Hepatocyte (in vitro differentiated cells): ENCODE measurements at regions not wholly inside any gene's neighbourhood (a gene's known extent, or its start where the extent isn't known, plus 50 kb on each side); places are given as distances from the start of the nearest gene placed in this dataset.

Experiments used
- CTCF ChIP-seq: fragments of 200-600 bp; sonication (generic); IDR thresholded peaks from 2 replicates; pipeline ENCODE4 v1.5.1; 2016; ENCODE audit warnings: antibody characterized with exemption, mild to moderate bottlenecking; ENCODE audit not compliant: poor library complexity
- EZH2phosphoT487 ChIP-seq: fragments of 200-600 bp; sonication (generic); IDR thresholded peaks from one replicate; pipeline ENCODE4 v1.6.1; 2018; ENCODE audit warnings: antibody characterized with exemption, mild to moderate bottlenecking, low read depth, moderate library complexity; ENCODE audit not compliant: unreplicated experiment, severe bottlenecking

GRCh38 chr4:189265515-189265914, 675.2 kb upstream of the FRG1 start:
- no peak for TF ChIP-seq CTCF
- TF ChIP-seq EZH2phosphoT487 = no peak
